ENCODE measurements at regions not wholly inside any gene's neighbourhood (a gene's known extent, or its start where the extent isn't known, plus 50 kb on each side); places are given as distances from the start of the nearest gene placed in this dataset.

GRCh38 chr4:8526363-8526855 is 53.8 kb upstream of the GPR78 start:
- DNase-seq: no peak

- DNase-seq: peak; percentile 58
Observed at GRCh38 chr4:8528713-8529112, 51.5 kb upstream of the GPR78 start.

Measured in NCI-H226 (cell line).